ENCODE measurements at regions not wholly inside any gene's neighbourhood (a gene's known extent, or its start where the extent isn't known, plus 50 kb on each side); places are given as distances from the start of the nearest gene placed in this dataset.

DNA sequence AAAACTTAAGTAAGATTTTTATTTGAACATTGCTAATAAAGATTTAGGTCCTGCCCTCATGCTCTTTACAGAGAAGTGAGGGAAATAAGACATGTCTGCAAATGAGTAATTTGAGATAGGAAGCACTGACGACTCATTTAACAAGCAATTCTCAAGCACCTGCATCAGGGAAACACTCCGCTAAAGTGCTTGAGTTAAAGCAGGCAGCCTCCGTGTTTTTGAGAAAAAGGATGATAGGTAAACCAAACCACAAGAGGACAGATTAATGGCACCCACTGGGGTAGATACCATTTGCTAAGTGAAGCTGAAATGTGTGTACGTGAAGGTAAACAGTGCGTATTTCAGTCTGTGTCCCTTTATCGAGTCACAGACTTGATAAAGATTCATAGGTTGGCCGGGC is 184.6 kb upstream of the CARD18 start:
- TF ChIP-seq, protein P1, sequence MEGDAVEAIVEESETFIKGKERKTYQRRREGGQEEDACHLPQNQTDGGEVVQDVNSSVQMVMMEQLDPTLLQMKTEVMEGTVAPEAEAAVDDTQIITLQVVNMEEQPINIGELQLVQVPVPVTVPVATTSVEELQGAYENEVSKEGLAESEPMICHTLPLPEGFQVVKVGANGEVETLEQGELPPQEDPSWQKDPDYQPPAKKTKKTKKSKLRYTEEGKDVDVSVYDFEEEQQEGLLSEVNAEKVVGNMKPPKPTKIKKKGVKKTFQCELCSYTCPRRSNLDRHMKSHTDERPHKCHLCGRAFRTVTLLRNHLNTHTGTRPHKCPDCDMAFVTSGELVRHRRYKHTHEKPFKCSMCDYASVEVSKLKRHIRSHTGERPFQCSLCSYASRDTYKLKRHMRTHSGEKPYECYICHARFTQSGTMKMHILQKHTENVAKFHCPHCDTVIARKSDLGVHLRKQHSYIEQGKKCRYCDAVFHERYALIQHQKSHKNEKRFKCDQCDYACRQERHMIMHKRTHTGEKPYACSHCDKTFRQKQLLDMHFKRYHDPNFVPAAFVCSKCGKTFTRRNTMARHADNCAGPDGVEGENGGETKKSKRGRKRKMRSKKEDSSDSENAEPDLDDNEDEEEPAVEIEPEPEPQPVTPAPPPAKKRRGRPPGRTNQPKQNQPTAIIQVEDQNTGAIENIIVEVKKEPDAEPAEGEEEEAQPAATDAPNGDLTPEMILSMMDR (IDR thresholded peaks at IDR 0.05), result no peak
- Histone ChIP-seq H3K4me3 (no peak overlapping the region), H3K4me1 (ENCODE audit: control insufficient read depth in 1 of 2, low read depth in 2 of 2) (no peaks in the 10 kb centered on the region), H3K27me3 (replicated peaks; ENCODE audit: insufficient read depth) (no peaks in the 10 kb centered on the region), H3K27ac (no peak overlapping the region), H3K36me3 (no peaks in the 10 kb centered on the region), H3K9me3 (no peaks in the 10 kb centered on the region)
- DNase-seq (ENCODE audit: low spot score) (no peak), ATAC-seq (ENCODE audit: insufficient number of reproducible peaks, low FRiP score, low read depth) (no peak)

DNA sequence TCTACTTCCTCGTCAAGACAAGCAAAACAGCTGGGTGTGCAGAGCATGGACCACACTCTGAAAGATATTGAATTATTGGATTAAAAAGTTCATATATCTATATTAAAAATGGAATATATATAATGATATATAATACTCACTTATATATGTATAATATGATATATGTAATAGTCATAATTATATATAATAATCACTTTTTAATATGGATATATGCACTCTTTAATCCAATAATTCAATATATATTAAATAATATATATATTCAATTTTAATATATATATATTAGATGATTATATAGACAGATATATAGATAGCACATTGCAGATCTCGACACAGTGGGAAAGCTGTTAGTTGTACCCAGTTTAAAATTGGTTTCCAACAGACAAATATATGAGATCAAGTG is 182.1 kb upstream of the CARD18 start:
- TF ChIP-seq, protein P1 (IDR thresholded peaks at IDR 0.05), result no peak
- no peaks in the 10 kb centered on the region for H3K27me3 ChIP-seq (replicated peaks; ENCODE audit: insufficient read depth)

DNA sequence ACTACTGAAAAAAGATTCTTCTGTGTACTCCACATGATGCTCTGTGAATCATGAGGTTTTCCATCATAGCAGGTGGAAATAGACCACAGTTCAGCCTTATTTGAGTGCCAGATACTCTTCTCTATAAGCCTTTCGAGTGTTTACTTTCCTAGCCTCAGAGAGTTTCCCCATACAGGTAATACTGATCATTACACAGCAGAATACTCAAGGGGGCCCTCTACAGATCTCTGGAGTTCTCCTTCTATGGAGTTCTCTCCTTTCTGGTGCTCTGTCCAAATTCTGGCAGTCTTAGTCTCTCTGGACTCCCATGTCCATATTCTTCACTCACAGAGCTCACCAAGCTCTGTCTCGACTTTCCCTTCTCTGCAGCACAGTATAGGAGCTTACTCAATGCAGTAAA is 175.7 kb upstream of the CARD18 start:
- ATAC-seq (ENCODE audit: insufficient number of reproducible peaks, low FRiP score, low read depth), result no peak
- Histone ChIP-seq H3K9me3 (no peaks in the 10 kb centered on the region), H3K27me3 (replicated peaks; ENCODE audit: insufficient read depth) (no peaks in the 10 kb centered on the region), H3K36me3 (no peaks in the 10 kb centered on the region), H3K4me1 (ENCODE audit: control insufficient read depth in 1 of 2, low read depth in 2 of 2) (no peaks in the 10 kb centered on the region), H3K27ac (no peak overlapping the region), H3K4me3 (no peak overlapping the region)
- DNase-seq (ENCODE audit: low spot score), result no peak
- TF ChIP-seq, protein P1 (IDR thresholded peaks at IDR 0.05), result no peak

More for the DNA sequence above, 182.1 kb upstream of the CARD18 start:
- Histone ChIP-seq H3K36me3 (no peaks in the 10 kb centered on the region), H3K27ac (no peak overlapping the region), H3K4me1 (ENCODE audit: control insufficient read depth in 1 of 2, low read depth in 2 of 2) (no peaks in the 10 kb centered on the region), H3K4me3 (no peak overlapping the region), H3K9me3 (no peaks in the 10 kb centered on the region)
- no peak for ATAC-seq (ENCODE audit: insufficient number of reproducible peaks, low FRiP score, low read depth)
- DNase-seq (ENCODE audit: low spot score), result no peak

DNA sequence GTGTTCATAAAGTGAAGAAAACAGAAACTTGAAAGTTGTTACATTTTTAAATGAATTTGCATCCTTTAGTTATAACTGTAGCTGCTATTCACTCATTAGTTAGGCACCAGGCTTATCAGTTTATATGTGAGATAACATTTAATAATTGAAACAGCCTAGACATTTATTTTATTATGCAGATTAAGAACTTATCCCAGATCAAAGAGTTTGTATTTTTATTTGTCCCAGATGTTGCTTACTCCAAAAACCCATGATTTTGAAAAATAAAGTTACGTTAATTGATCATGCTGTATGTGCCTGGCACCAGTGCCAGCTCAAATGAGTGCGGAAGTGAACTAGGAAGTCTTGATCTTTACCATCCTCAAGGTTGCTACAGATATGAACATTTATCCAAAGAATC is 172.7 kb upstream of the CARD18 start:
- Histone ChIP-seq H3K9me3 (no peaks in the 10 kb centered on the region), H3K36me3 (no peaks in the 10 kb centered on the region), H3K4me1 (ENCODE audit: control insufficient read depth in 1 of 2, low read depth in 2 of 2) (no peaks in the 10 kb centered on the region), H3K27ac (no peak overlapping the region), H3K27me3 (replicated peaks; ENCODE audit: insufficient read depth) (no peaks in the 10 kb centered on the region), H3K4me3 (no peak overlapping the region)
- ATAC-seq (ENCODE audit: insufficient number of reproducible peaks, low FRiP score, low read depth), result no peak
- DNase-seq (ENCODE audit: low spot score), result no peak
- TF ChIP-seq, protein P1 (IDR thresholded peaks at IDR 0.05), result no peak

DNA sequence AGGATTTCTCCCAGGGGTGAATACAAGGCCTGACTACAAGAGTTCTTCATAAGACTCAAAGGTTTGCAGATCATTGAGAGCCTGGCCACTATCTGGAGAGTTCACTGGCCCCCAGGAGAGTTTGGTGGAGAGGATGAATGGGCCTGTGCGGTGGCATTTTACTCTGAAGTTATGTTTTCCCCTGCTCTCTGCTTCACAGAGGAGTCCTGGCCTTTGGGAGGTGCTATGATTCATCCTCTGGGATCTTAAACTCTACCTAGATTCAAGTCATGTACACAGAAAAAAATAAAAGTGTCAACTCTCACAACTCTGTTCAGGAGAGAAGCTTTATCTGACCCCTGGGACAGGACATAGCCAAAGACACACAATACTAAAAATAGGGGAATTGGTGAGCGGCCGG is 159.1 kb upstream of the CARD18 start:
- Histone ChIP-seq H3K27ac (no peak overlapping the region), H3K9me3 (no peaks in the 10 kb centered on the region), H3K4me3 (no peak overlapping the region), H3K27me3 (replicated peaks; ENCODE audit: insufficient read depth) (no peaks in the 10 kb centered on the region), H3K36me3 (no peaks in the 10 kb centered on the region), H3K4me1 (ENCODE audit: control insufficient read depth in 1 of 2, low read depth in 2 of 2) (no peaks in the 10 kb centered on the region)
- DNase-seq (ENCODE audit: low spot score) (no peak), ATAC-seq (ENCODE audit: insufficient number of reproducible peaks, low FRiP score, low read depth) (no peak)
- TF ChIP-seq, protein P1 (IDR thresholded peaks at IDR 0.05), result no peak

All from thoracic aorta (tissue), 2 donors.